ENCODE measurements at regions not wholly inside any gene's neighbourhood (a gene's known extent, or its start where the extent isn't known, plus 50 kb on each side); places are given as distances from the start of the nearest gene placed in this dataset.

GRCh38 chr17:33701910-33702309 is 408.8 kb upstream of the ASIC2 start:
- TF ChIP-seq YY1 (IDR thresholded peaks at IDR 0.05), result no peak
- TF ChIP-seq CTCF (IDR thresholded peaks at IDR 0.05; ENCODE audit: low read depth, low read length, missing input control), result no peak
- TF ChIP-seq RAD21 (IDR thresholded peaks at IDR 0.05), result no peak
- TF ChIP-seq FOXA1 (IDR thresholded peaks at IDR 0.05), result no peak
- no peak for TF ChIP-seq REST (IDR thresholded peaks at IDR 0.05)
- TF ChIP-seq TAF1 (conservative IDR thresholded peaks at IDR 0.05), result no peak
- no peak for TF ChIP-seq HNF4G (IDR thresholded peaks at IDR 0.05)
- no peak for TF ChIP-seq JUND (IDR thresholded peaks at IDR 0.05)
- no peak for TF ChIP-seq ATF3 (IDR thresholded peaks at IDR 0.05)
- TF ChIP-seq, protein P1, sequence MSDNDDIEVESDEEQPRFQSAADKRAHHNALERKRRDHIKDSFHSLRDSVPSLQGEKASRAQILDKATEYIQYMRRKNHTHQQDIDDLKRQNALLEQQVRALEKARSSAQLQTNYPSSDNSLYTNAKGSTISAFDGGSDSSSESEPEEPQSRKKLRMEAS (IDR thresholded peaks at IDR 0.05), result no peak
- no peak for TF ChIP-seq EGR1 (IDR thresholded peaks at IDR 0.05; ENCODE audit: low read depth in 2 of 2)
- TF ChIP-seq RXRA (IDR thresholded peaks at IDR 0.05), result no peak

All from liver (tissue), 3 donors.